ENCODE measurements at regions not wholly inside any gene's neighbourhood (a gene's known extent, or its start where the extent isn't known, plus 50 kb on each side); places are given as distances from the start of the nearest gene placed in this dataset.

DNA sequence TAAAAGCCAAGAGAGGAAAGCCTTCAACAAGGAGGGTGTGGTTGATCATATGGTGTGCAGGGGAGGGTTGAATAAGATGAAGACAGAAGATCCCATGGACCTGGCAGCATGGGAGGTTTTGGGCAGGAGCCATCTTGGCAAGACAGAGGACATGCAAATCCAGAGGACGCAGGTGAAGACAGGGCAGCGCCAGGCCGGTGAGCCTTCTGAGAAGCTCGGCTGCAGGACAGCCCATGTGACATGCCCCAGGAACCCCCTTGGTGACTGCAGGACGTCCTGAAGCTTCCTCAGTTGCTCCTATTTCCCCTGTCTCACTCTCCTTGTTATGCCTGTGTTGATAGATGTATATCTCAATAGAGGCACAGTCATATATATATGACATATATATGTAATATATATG lies 159.4 kb downstream of the GADD45G start (continued):
- no peak for TF ChIP-seq SIN3A (conservative IDR thresholded peaks at IDR 0.05 in 1 of 2, IDR thresholded peaks at IDR 0.05 in 1 of 2; ENCODE audit: low read depth in 1 of 2, low read length in 2 of 2)

Data from H1 (cell line).